GM19035 (cell line): ENCODE measurements at regions not wholly inside any gene's neighbourhood (a gene's known extent, or its start where the extent isn't known, plus 50 kb on each side); places are given as distances from the start of the nearest gene placed in this dataset.

ENCODE experiments used
- ATAC-seq: cut with Tn5 transposase; IDR thresholded peaks from one replicate; pipeline ENCODE4 v1.9.1; 2021; ENCODE audit not compliant: unreplicated experiment

DNA sequence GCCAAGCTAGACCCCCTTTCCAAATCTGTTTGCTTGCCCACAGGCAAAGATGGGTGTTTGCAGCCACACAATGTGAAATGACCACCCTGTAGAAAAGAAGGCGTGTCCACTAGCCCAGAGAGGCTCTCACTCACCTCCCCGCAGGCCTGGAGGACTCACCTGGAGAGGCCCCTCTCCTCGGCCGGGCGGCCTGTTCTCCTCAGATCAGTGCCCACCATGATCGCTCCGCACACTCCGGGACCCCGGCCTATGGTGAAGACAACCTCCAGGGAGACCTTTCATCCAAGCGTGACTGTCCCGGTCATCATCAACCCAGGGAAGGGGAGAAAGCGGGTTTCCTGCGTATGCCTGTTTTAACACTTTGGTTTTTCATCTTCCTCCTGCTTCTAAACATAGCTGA is 328.7 kb upstream of the SALL3 start:
- no peak for ATAC-seq

GRCh38 chr18:78652001-78652545 is 327.5 kb upstream of the SALL3 start:
- no peak for ATAC-seq

GRCh38 chr18:78655921-78656320 is 323.7 kb upstream of the SALL3 start:
- no peak for ATAC-seq

DNA sequence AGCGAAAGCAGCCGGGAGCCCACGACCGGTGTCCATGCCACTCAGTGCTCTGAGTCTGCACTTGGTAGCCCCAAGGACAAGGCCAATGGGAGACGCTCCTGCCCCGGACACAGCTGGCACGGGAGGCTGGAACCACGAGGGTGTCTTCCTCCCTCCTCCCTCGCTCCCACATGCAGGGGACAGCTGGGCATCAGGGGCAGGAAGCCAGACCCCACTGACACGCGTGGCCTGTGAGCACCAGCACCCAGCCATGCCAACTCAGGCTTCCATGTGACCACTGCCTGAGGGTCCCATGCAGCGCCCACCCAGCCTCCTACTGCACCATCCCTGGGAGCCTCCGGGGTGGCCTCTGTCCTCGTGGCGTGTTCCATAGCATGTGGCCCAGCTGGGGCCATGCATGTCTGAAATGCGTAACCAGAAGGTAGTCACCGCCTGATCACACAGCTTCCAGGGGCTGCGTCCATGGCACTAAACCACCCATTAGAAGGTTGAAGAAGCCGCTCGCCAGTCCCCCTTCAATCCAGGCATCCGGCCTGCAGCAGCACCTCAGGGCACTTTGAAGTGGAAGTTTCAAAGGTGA is 323.2 kb upstream of the SALL3 start:
- no peak for ATAC-seq

DNA sequence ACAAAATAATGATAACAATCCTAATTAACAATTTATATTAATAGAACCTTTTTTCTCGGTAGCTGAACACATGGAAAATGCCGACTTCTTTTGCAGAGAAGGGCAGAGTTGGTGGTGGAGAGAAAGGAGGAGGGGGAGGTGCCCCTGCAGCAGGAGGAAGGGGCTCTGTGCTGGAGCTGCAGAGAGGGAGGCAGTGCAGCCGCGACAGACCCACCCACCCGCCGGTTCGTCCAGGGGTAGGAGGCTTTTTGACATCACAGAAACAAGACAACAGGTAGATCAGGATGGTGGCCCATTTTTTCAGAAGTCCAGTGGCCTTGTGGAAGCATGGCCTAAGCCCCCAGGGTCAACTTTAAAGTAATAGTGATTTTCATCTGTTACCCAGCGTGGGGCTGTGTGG is 321.1 kb upstream of the SALL3 start:
- no peak for ATAC-seq

DNA sequence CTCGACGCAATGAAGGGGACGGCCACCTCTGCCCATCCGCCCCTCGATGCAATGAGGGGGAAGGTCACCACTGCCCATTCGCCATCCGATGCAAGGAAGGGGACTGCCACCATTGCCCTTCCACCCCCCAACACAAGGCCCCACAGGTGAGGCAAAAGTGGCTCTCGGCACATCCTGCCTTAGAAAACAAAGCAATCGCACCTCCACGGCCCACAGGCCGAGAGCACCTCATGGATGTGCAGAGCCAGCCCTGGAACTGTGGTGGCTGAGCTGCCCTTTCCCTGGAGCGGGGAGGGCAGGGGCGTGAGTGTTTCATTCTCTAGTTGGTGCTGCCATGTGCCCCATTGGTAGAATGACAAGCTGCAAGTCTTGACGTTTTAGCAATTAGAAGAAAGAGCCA is 320.6 kb upstream of the SALL3 start:
- ATAC-seq, result no peak

DNA sequence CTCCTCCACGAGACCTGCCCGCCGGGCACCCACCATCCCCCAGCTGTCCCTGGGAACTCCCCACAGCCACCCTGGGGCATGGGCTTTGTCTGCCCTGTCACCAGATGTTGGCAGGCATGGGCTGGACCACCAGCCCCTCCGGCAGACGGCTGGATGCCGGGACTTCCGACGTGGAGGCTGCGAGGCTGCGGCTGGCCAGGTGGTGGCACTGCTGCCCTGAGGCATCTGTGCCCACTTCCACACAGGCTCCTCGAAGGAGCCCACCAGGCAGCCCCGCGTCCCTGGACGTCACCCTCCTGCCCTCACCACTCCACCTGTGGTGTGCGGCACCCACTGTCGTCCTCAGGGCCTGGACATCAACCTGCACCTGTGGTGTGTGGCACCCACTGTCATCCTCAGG is 319.9 kb upstream of the SALL3 start:
- ATAC-seq, result no peak

DNA sequence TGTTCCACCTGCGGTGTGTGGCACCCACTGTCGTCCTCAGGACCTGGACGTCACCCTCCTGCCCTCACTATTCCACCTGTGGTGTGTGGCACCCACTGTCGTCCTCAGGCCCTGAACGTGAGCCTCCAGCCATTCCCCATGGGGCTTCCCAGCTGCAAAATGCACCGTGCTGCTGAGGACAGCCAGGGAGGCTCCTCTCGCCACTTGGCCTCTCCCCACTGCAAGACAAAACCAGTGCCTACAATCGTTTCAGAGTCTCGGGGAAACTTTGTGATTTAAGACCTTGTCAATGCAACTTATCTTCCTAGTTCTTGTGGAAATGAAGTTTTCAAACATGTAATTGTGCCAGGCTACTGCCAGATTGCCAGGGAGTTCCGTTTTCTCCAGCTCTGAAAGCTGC is 319.3 kb upstream of the SALL3 start:
- no peak for ATAC-seq

GRCh38 chr18:78661316-78661715 is 318.3 kb upstream of the SALL3 start:
- ATAC-seq, result no peak

DNA sequence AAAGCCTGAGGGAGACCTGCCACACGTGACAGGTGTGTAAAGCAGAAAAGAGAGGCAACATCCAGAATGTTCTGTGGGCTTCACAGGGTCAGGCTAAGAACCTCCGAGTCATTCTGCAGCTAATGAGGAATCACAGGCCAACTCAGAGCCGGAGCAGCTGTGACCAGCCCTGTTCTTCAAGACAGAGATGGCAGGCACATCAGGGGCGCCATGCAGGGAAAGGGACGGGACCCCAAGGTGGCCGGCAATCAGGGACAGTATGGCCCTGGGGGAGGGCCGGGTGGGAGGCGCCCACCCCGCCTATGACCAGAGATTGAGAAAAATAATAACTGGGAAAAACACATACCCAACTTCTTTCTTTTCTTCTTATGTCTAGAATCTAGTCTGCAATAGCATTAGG is 316.7 kb upstream of the SALL3 start:
- no peak for ATAC-seq

GRCh38 chr18:78664048-78664447 is 315.6 kb upstream of the SALL3 start:
- no peak for ATAC-seq

DNA sequence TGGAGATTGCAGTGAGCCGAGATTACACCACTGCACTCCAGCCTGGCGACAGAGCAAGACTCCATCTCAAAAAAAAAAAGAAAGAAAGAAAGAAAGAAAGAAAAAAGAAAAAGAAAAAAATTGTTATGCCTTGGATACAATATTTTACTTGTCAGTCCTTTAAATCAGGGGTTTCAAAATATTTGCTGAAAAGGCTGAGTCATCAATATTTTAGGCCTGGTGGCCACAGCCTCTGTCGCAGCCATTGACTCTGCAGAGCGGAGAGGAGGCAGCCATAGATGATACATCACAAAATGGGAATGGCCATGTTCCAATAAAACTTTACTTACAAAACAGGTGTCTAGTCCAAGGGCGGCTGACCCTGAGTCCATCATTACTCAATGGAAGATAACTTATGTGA is 314.8 kb upstream of the SALL3 start:
- ATAC-seq, result no peak

DNA sequence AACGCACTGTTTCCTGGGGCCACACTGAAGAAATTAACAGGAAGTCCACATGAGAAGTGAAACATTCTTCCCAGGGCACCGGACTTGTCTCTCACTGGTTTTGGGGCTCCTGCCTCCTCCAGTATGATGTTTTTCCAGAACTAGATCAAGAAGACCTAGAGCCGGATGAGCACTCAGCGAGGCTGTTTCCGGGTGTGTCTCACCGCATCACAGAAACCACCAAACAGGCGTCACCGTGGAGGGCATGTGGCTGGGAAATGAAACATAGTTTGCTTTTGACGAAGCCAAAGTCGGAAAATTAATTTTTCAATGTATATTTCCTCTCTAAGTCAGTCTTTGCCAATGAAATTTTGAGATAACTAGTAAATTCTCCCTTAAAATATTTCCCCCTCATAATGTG is 314.0 kb upstream of the SALL3 start:
- no peak for ATAC-seq

- ATAC-seq, result no peak
Measured at GRCh38 chr18:78666666-78667335, 312.8 kb upstream of the SALL3 start.

GRCh38 chr18:78670778-78671391 is 308.7 kb upstream of the SALL3 start:
- no peak for ATAC-seq

DNA sequence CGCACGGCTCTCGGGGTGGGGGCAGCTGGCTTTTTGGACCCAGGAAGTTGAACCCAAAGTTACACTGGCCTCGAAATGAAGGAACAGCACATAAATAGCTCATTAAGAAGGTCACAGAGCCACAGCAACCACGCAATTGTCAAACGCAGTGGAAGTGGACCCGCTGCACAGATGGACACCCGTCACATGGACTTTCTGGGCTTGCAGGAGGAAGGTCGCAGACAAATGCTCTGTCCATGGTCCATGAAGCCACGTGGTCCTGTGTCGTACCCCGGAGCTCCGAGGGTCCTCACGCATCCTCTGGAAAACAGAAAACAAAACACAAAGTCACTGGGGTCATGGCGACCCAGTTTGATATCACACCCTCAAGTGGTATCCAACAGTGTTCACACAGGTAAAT is 308.1 kb upstream of the SALL3 start:
- no peak for ATAC-seq

GRCh38 chr18:78672862-78673446 is 306.7 kb upstream of the SALL3 start:
- no peak for ATAC-seq

- ATAC-seq, result no peak
Measured at GRCh38 chr18:78673516-78674321, 305.9 kb upstream of the SALL3 start.

DNA sequence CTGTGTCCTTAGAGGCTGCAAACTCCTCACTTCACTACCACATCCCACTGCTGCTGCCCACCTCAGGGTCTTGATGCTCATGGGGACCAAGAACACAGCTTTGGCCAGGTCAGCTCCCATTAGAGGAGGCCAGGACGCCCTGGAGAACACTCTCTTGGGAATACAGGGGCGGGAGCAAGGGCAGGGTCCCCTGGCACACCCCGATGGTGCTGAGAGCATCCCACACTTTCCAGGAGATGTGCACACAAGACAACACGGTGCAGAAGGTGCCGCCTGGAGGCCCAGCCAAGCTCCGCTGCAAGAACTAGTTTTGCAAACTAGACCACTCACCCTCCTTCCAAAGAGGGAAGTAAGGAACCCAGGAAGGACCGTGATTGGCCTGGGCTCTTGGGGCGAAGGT is 304.4 kb upstream of the SALL3 start:
- ATAC-seq, result no peak

GRCh38 chr18:78676622-78677482 is 302.8 kb upstream of the SALL3 start:
- no peak for ATAC-seq
